Transverse colon (tissue), 4 donors: ENCODE measurements at regions not wholly inside any gene's neighbourhood (a gene's known extent, or its start where the extent isn't known, plus 50 kb on each side); places are given as distances from the start of the nearest gene placed in this dataset.

Source experiments
- DNase-seq: peaks from one replicate; pipeline ENCODE4 v3.0.0-alpha.2; 2019
- H3K27ac ChIP-seq, 4 donors: fragments of 200-600 bp; sonication (generic); 2 replicates each; pipeline ENCODE4 v1.5.1; 2016 to 2018; ENCODE audit warnings: inconsistent platforms in 4 of 4
- H3K27me3 ChIP-seq: fragments of 200-600 bp; sonication (generic); 2 replicates; pipeline ENCODE4 v1.5.1; 2017; ENCODE audit warnings: inconsistent platforms
- H3K36me3 ChIP-seq, 4 donors: fragments of 200-600 bp; sonication (generic); 2 replicates each; pipeline ENCODE4 v1.5.1; 2017 to 2019; ENCODE audit warnings: inconsistent platforms in 4 of 4
- H3K4me1 ChIP-seq, 4 donors: fragments of 200-600 bp; sonication (generic); 2 replicates each; pipeline ENCODE4 v1.5.1; 2017 to 2020; ENCODE audit warnings: inconsistent platforms in 4 of 4
- H3K4me3 ChIP-seq, 4 donors: fragments of 200-600 bp; sonication (generic); 1 replicate in 1 of 4; 2 replicates in 3 of 4; pipeline versions ENCODE4 v1.5.1 to v1.6.1; 2017 to 2019; ENCODE audit warnings: inconsistent platforms in 4 of 4
- H3K9me3 ChIP-seq, 2 donors: fragments of 200-600 bp; sonication (generic); 2 replicates each; pipeline ENCODE4 v1.5.1; 2017 to 2019; ENCODE audit warnings: inconsistent platforms in 2 of 2
- EP300 ChIP-seq: sonication (generic); formaldehyde crosslinking; IDR thresholded peaks from one replicate; pipeline ENCODE4 v1.6.1; 2017; ENCODE audit warnings: antibody characterized with exemption, low read depth
- POLR2A ChIP-seq: fragments of 450-650 bp; IDR thresholded peaks from one replicate; pipeline ENCODE4 v1.6.1; 2016; ENCODE audit warnings: antibody characterized with exemption, mild to moderate bottlenecking, moderate library complexity
- POLR2AphosphoS5 ChIP-seq, 3 donors: sonication (generic); formaldehyde crosslinking; IDR thresholded peaks; one replicate each; pipeline ENCODE4 v1.6.1; 2016; ENCODE audit warnings: antibody characterized with exemption in 3 of 3
- WGBS, 2 donors: methylation state at CpG; one replicate each; pipeline ENCODE4 v1.1.5; 2018; ENCODE audit warnings: low coverage in 1 of 2; 5-methylcytosine and 5-hydroxymethylcytosine counted together
- in situ Hi-C, 4 donors: fragments of 200-750 bp; cut with MboI; loops; one replicate each; pipeline versions ENCODE4 v1.15.0 to v1.15.1; 2017; ENCODE audit warnings: low sequenced_read_pairs in 3 of 4, low pct_ligation_motif_present in 1 of 4, low pct_unique_long_range_greater_than_20kb in 1 of 4
- intact Hi-C: fragments of 100-400 bp; cut with DNase I; formaldehyde crosslinking; loops from one replicate; pipeline ENCODE4 v1.15.1; 2023; ENCODE audit warnings: low total_unique reads
- TF ChIP-seq, protein P1 (sequence below), 5 experiments: fragments of 200-600 bp in 3 of 5; fragments of 450-650 bp in 2 of 5; sonication (generic) in 3 of 5; IDR thresholded peaks; 1 replicate in 2 of 5; 2 replicates in 3 of 5; pipeline ENCODE4 v1.5.1; 2016 to 2017; ENCODE audit warnings: antibody characterized with exemption in 5 of 5, inconsistent platforms in 3 of 5, mild to moderate bottlenecking in 2 of 5, moderate library complexity in 1 of 5

GRCh38 chr3:43894176-43895049 lies 203.7 kb downstream of the ABHD5 start:
- no peaks in the 10 kb centered on the region for H3K9me3 ChIP-seq
- H3K4me1 ChIP-seq: peaks cover 5 to 16% (median 11%) of the 10 kb centered on the region in 4 donors
- H3K36me3 ChIP-seq: no peaks in the 10 kb centered on the region
- no peak overlapping the region for H3K27ac ChIP-seq
- 9 to 16% methylated on average over 2 to 63 of the region's 63 CpGs for WGBS, 2 donors
- intact Hi-C loops (no loop called here), in situ Hi-C loops (no loop called here)
- H3K4me3 ChIP-seq: peak overlapping the region in 3 of 4 donors; percentile 28 to 53 (median 38)
- H3K27me3 ChIP-seq: peaks cover 85% of the 10 kb centered on the region
- DNase-seq: peak; percentile 37
- no peak for TF ChIP-seq POLR2AphosphoS5 (IDR thresholded peaks at IDR 0.05)
- TF ChIP-seq EP300: no peak
- no peak for TF ChIP-seq POLR2A
- TF ChIP-seq, protein P1, sequence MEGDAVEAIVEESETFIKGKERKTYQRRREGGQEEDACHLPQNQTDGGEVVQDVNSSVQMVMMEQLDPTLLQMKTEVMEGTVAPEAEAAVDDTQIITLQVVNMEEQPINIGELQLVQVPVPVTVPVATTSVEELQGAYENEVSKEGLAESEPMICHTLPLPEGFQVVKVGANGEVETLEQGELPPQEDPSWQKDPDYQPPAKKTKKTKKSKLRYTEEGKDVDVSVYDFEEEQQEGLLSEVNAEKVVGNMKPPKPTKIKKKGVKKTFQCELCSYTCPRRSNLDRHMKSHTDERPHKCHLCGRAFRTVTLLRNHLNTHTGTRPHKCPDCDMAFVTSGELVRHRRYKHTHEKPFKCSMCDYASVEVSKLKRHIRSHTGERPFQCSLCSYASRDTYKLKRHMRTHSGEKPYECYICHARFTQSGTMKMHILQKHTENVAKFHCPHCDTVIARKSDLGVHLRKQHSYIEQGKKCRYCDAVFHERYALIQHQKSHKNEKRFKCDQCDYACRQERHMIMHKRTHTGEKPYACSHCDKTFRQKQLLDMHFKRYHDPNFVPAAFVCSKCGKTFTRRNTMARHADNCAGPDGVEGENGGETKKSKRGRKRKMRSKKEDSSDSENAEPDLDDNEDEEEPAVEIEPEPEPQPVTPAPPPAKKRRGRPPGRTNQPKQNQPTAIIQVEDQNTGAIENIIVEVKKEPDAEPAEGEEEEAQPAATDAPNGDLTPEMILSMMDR (IDR thresholded peaks at IDR 0.05): no peak

DNA sequence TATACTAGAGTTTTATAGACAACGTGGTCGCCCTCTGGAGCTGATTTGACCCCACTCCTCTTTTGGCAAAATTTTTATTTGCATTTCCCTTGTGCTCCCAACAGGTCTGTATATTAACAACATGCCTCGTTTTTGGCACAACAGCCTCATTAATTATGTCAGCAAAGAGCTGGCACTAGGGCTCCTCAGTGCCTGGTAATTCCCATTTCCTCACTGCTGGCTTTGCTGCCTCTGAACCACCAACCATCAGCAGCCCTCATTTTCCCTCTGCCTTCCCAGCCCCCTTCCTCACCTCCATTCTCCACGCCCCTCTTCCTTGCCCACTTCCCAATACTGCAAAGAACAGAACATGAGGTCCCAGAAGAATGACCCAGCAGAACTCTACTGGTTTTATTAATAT lies 204.8 kb downstream of the ABHD5 start:
- no peak overlapping the region for H3K4me3 ChIP-seq
- no peak for DNase-seq
- WGBS, 2 donors: 60% methylated on average over 4 of the region's 4 CpGs
- no peaks in the 10 kb centered on the region for H3K36me3 ChIP-seq
- H3K27me3 ChIP-seq: peaks cover 76% of the 10 kb centered on the region
- TF ChIP-seq EP300 (no peak), POLR2AphosphoS5 (IDR thresholded peaks at IDR 0.05) (no peak)
- TF ChIP-seq, protein P1 (IDR thresholded peaks at IDR 0.05): no peak
- H3K27ac ChIP-seq: no peak overlapping the region
- H3K9me3 ChIP-seq: no peaks in the 10 kb centered on the region
- intact Hi-C loops (no loop called here), in situ Hi-C loops (no loop called here)
- H3K4me1 ChIP-seq: peaks cover 5 to 16% (median 11%) of the 10 kb centered on the region in 4 donors

DNA sequence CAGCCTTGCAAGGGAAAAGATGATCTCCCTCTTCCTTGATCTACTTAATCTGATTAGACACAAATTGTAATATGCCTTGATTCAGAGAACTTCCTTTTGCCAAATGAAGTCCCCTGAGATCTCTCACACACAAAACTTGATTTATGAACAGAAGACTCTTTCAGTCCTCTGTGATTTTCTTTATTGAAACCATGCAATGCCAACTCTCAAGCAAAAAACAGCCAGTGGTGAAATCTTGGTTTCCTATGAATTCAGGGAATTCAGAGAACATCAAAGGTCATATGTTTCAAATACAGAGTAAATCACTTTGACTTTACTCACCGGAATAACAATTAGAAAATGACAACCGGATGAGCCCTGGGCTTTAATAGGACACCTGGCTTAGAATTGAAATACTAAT lies 211.7 kb downstream of the ABHD5 start:
- WGBS, 2 donors: 85 to 86% methylated on average over 2 of the region's 2 CpGs
- H3K9me3 ChIP-seq: no peaks in the 10 kb centered on the region
- intact Hi-C loops (no loop called here), in situ Hi-C loops (no loop called here)
- H3K4me1 ChIP-seq: no peaks in the 10 kb centered on the region
- H3K4me3 ChIP-seq: no peak overlapping the region
- no peaks in the 10 kb centered on the region for H3K36me3 ChIP-seq
- DNase-seq: no peak
- peaks cover 12% of the 10 kb centered on the region for H3K27me3 ChIP-seq
- no peak overlapping the region for H3K27ac ChIP-seq
- TF ChIP-seq, protein P1 (IDR thresholded peaks at IDR 0.05): no peak
- no peak for TF ChIP-seq POLR2A
- no peak for TF ChIP-seq POLR2AphosphoS5 (IDR thresholded peaks at IDR 0.05)
- TF ChIP-seq EP300: no peak

DNA sequence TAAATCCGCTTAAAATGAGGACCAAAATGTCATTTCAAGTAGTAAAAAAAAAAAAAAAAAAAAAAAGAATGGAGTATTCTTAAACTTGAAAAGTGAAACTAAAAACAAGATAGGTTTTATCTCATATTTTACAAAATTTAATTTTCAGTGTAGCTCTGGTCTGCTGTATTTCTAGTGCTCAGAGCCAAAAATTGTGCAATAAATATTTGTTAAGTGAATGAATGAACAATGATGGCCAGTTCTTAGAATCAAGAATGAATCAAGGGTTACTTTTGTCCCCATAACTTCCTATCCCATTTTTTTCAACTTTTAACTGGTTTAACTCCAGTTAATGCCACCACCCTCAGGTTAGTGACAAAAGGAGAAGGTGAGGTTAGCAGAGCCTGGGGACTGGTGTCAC lies 214.4 kb downstream of the ABHD5 start:
- H3K36me3 ChIP-seq: no peaks in the 10 kb centered on the region
- intact Hi-C loops: no loop called here
- H3K4me1 ChIP-seq: no peaks in the 10 kb centered on the region
- 91 to 100% methylated on average over 1 of the region's 1 CpG for WGBS, 2 donors
- no peak overlapping the region for H3K27ac ChIP-seq
- no peak for DNase-seq
- TF ChIP-seq, protein P1 (IDR thresholded peaks at IDR 0.05): no peak
- TF ChIP-seq EP300 (no peak), POLR2A (no peak), POLR2AphosphoS5 (IDR thresholded peaks at IDR 0.05) (no peak)
- no peaks in the 10 kb centered on the region for H3K9me3 ChIP-seq
- H3K4me3 ChIP-seq: no peak overlapping the region
- in situ Hi-C loops: no loop called here
- H3K27me3 ChIP-seq: no peaks in the 10 kb centered on the region
